Keratinocyte (primary cell): ENCODE measurements at regions not wholly inside any gene's neighbourhood (a gene's known extent, or its start where the extent isn't known, plus 50 kb on each side); places are given as distances from the start of the nearest gene placed in this dataset.

Experiments used
- EZH2 ChIP-seq: IDR thresholded peaks from one replicate; pipeline ENCODE4 v1.6.1; 2012; ENCODE audit warnings: inconsistent platforms, mild to moderate bottlenecking, low read length, moderate library complexity
- TF ChIP-seq, protein P1 (sequence below), 3 experiments: IDR thresholded peaks in 1 of 3; conservative IDR thresholded peaks in 1 of 3; optimal IDR thresholded peaks in 1 of 3; 2 replicates in 2 of 3; 3 replicates in 1 of 3; pipeline versions ENCODE3 to v1.5.1; 2011; ENCODE audit warnings: low read length in 3 of 3, mild to moderate bottlenecking in 3 of 3, moderate library complexity in 2 of 3, control low read depth in 1 of 3, inconsistent platforms in 1 of 3; ENCODE audit not compliant: insufficient read depth in 2 of 3; ENCODE audit errors: extremely low read depth in 1 of 3

DNA sequence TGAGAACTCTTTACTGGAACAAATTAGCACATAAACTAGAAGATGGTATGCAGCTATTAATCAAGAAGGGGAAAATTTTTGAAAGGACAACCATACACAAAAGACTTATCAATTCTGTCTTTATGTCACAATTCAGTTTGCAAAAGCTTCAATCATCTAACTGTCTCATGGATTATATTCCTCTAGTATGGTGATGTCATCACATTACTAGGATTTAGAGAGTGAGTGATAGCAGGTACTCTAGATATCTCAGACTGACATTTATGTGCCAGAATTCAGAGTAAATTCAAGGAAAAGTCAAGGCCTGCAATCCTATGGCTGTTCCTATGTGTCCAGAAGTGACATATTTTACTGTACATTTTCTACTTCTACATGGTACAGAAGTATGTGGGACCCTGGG lies 318.9 kb upstream of the GRAMD2B start:
- TF ChIP-seq EZH2 = no peak
- TF ChIP-seq, protein P1, sequence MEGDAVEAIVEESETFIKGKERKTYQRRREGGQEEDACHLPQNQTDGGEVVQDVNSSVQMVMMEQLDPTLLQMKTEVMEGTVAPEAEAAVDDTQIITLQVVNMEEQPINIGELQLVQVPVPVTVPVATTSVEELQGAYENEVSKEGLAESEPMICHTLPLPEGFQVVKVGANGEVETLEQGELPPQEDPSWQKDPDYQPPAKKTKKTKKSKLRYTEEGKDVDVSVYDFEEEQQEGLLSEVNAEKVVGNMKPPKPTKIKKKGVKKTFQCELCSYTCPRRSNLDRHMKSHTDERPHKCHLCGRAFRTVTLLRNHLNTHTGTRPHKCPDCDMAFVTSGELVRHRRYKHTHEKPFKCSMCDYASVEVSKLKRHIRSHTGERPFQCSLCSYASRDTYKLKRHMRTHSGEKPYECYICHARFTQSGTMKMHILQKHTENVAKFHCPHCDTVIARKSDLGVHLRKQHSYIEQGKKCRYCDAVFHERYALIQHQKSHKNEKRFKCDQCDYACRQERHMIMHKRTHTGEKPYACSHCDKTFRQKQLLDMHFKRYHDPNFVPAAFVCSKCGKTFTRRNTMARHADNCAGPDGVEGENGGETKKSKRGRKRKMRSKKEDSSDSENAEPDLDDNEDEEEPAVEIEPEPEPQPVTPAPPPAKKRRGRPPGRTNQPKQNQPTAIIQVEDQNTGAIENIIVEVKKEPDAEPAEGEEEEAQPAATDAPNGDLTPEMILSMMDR (optimal IDR thresholded peaks at IDR 0.05 in 1 of 3, IDR thresholded peaks at IDR 0.05 in 1 of 3, conservative IDR thresholded peaks at IDR 0.05 in 1 of 3; ENCODE audit: extremely low read depth in 1 of 3, insufficient read depth in 2 of 3, low read length in 3 of 3) = no peak
